ENCODE measurements at regions not wholly inside any gene's neighbourhood (a gene's known extent, or its start where the extent isn't known, plus 50 kb on each side); places are given as distances from the start of the nearest gene placed in this dataset.

DNA sequence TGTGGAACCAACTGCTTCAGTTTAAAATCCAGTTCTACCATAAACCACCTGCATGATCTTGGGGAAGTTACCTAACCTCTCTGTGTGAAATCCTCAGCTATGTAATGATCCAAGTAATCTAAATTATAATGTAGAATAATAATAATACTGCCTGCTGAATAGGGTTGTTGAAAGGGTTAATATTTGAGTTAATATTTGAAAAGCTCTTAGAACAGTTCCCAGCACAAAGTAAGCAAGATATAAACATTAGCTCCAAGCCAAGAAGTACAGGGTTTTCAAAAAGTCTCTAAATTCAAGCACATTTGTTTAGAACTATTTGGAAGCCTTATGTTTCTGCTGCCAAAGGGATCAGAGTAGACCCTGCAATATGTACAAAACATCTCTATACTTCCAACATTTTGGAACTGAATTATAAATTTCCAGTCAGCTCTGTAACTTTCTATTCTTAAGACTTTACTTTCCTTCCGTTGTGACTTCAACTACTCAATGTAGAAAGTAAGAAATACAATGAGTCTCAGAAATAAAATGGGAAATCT, 76.7 kb upstream of the FAM9C start:
- Histone ChIP-seq H3K9me3 (ENCODE audit: low read depth, low read length) (no peaks in the 10 kb centered on the region), H3K4me2 (ENCODE audit: insufficient read depth, low read length) (no peak overlapping the region), H3K79me2 (ENCODE audit: insufficient read depth, low read length) (no peaks in the 10 kb centered on the region), H3K27ac (ENCODE audit: low read depth, low read length) (no peak overlapping the region), H3K4me3 (ENCODE audit: insufficient read depth, low read length) (no peak overlapping the region), H4K20me1 (ENCODE audit: insufficient read depth, low read length) (no peaks in the 10 kb centered on the region), H3K27me3 (ENCODE audit: insufficient read depth, low read length) (no peaks in the 10 kb centered on the region), H3K4me1 (ENCODE audit: insufficient read depth, low read length) (peaks cover 36% of the 10 kb centered on the region), H3K36me3 (ENCODE audit: insufficient read depth, low read length) (no peaks in the 10 kb centered on the region), H2AFZ (ENCODE audit: low read length) (no peak overlapping the region)
- no peak for DNase-seq (ENCODE audit: insufficient read length, low spot score, missing footprints)
- TF ChIP-seq CTCF (IDR thresholded peaks at IDR 0.05; ENCODE audit: extremely low read depth, low read depth, low read length): no peak

DNA sequence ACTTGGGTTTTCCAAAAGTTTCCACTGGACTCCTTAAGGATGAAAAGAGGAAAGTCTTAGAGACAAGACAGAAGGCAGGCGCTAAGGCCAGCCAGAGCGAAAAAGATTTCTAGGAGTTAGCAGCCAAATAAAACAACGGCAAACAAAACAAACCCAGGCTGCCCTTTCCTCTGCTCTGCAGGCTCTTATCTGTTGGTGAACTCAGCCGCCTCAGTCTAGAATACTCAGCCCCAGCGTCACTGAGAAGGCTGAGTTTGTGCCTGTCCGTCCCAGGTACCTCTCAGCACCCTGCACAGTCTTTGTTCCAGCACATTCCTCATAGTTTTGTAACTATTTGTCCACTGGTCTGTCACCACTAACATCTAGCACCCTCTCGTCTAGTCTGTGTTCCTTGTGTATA, 75.6 kb upstream of the FAM9C start:
- peak; percentile 64 for DNase-seq (ENCODE audit: insufficient read length, low spot score, missing footprints)
- H3K27ac ChIP-seq (ENCODE audit: low read depth, low read length): peak overlapping the region; percentile 77
- H4K20me1 ChIP-seq (ENCODE audit: insufficient read depth, low read length): no peaks in the 10 kb centered on the region
- no peaks in the 10 kb centered on the region for H3K9me3 ChIP-seq (ENCODE audit: low read depth, low read length)
- no peaks in the 10 kb centered on the region for H3K79me2 ChIP-seq (ENCODE audit: insufficient read depth, low read length)
- peak overlapping the region; percentile 64 for H2AFZ ChIP-seq (ENCODE audit: low read length)
- peak overlapping the region; percentile 36 for H3K4me3 ChIP-seq (ENCODE audit: insufficient read depth, low read length)
- no peaks in the 10 kb centered on the region for H3K36me3 ChIP-seq (ENCODE audit: insufficient read depth, low read length)
- no peaks in the 10 kb centered on the region for H3K27me3 ChIP-seq (ENCODE audit: insufficient read depth, low read length)
- H3K4me1 ChIP-seq (ENCODE audit: insufficient read depth, low read length): peaks cover 35% of the 10 kb centered on the region
- TF ChIP-seq CTCF (IDR thresholded peaks at IDR 0.05; ENCODE audit: extremely low read depth, low read depth, low read length): no peak
- peak overlapping the region; percentile 62 for H3K4me2 ChIP-seq (ENCODE audit: insufficient read depth, low read length)

DNA sequence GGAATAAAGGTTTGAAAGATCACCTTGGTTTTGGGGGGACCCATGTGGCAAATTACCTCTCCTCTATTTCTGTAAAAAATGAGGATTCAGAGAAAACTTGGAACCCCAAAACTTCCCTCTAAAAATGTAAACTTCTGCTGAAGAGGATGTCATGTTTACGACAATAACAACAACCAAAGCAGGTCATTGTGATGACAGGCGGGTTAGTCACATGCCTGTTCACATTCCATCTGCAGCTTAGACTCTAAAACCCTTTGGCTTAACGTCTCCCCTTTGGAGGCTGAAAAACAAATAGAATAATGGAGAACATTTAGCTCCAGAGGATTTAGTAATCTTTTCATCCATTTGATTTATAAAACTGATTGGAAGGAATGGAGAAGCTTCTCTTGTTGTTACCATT, 75.0 kb upstream of the FAM9C start:
- Histone ChIP-seq H3K79me2 (ENCODE audit: insufficient read depth, low read length) (no peaks in the 10 kb centered on the region), H3K27me3 (ENCODE audit: insufficient read depth, low read length) (no peaks in the 10 kb centered on the region), H4K20me1 (ENCODE audit: insufficient read depth, low read length) (no peaks in the 10 kb centered on the region), H3K4me3 (ENCODE audit: insufficient read depth, low read length) (no peak overlapping the region), H3K36me3 (ENCODE audit: insufficient read depth, low read length) (no peaks in the 10 kb centered on the region), H3K4me2 (ENCODE audit: insufficient read depth, low read length) (peak overlapping the region; percentile 62), H2AFZ (ENCODE audit: low read length) (peak overlapping the region; percentile 64), H3K27ac (ENCODE audit: low read depth, low read length) (peak overlapping the region; percentile 77), H3K9me3 (ENCODE audit: low read depth, low read length) (no peaks in the 10 kb centered on the region), H3K4me1 (ENCODE audit: insufficient read depth, low read length) (peaks cover 29% of the 10 kb centered on the region)
- no peak for DNase-seq (ENCODE audit: insufficient read length, low spot score, missing footprints)
- no peak for TF ChIP-seq CTCF (IDR thresholded peaks at IDR 0.05; ENCODE audit: extremely low read depth, low read depth, low read length)

GRCh38 chrX:13115146-13115855, 70.9 kb upstream of the FAM9C start:
- no peaks in the 10 kb centered on the region for H3K36me3 ChIP-seq (ENCODE audit: insufficient read depth, low read length)
- H3K27me3 ChIP-seq (ENCODE audit: insufficient read depth, low read length): no peaks in the 10 kb centered on the region
- TF ChIP-seq CTCF (IDR thresholded peaks at IDR 0.05; ENCODE audit: extremely low read depth, low read depth, low read length): no peak
- H4K20me1 ChIP-seq (ENCODE audit: insufficient read depth, low read length): no peaks in the 10 kb centered on the region
- DNase-seq (ENCODE audit: insufficient read length, low spot score, missing footprints): no peak
- H2AFZ ChIP-seq (ENCODE audit: low read length): no peak overlapping the region
- H3K4me2 ChIP-seq (ENCODE audit: insufficient read depth, low read length): no peak overlapping the region
- H3K9me3 ChIP-seq (ENCODE audit: low read depth, low read length): no peaks in the 10 kb centered on the region
- H3K27ac ChIP-seq (ENCODE audit: low read depth, low read length): no peak overlapping the region
- H3K4me1 ChIP-seq (ENCODE audit: insufficient read depth, low read length): peaks cover 24% of the 10 kb centered on the region
- H3K79me2 ChIP-seq (ENCODE audit: insufficient read depth, low read length): no peaks in the 10 kb centered on the region
- H3K4me3 ChIP-seq (ENCODE audit: insufficient read depth, low read length): no peak overlapping the region
